ENCODE measurements at regions not wholly inside any gene's neighbourhood (a gene's known extent, or its start where the extent isn't known, plus 50 kb on each side); places are given as distances from the start of the nearest gene placed in this dataset.

GRCh38 chr1:194333240-194333639, 1146.8 kb upstream of the B3GALT2 start:
- no peaks in the 10 kb centered on the region for H3K36me3 ChIP-seq (ENCODE audit: control insufficient read depth, low read length)
- H3K27ac ChIP-seq (ENCODE audit: low read depth, low read length) = no peak overlapping the region
- H4K20me1 ChIP-seq (ENCODE audit: control insufficient read depth, insufficient read depth, low read depth, low read length) = no peaks in the 10 kb centered on the region
- H3K9me2 ChIP-seq (replicated peaks; ENCODE audit: control insufficient read depth, low read length) = no peaks in the 10 kb centered on the region
- no peaks in the 10 kb centered on the region for H3K79me2 ChIP-seq (ENCODE audit: control insufficient read depth, low read length)
- TF ChIP-seq CTCF (IDR thresholded peaks at IDR 0.05; ENCODE audit: low read depth, low read length, poor library complexity, severe bottlenecking) = no peak
- H3K4me2 ChIP-seq (ENCODE audit: low read length) = no peak overlapping the region
- H3K9me3 ChIP-seq (ENCODE audit: control insufficient read depth, insufficient read depth, low read length) = no peaks in the 10 kb centered on the region
- no peaks in the 10 kb centered on the region for H3F3A ChIP-seq (ENCODE audit: control insufficient read depth, insufficient read depth)
- no peak overlapping the region for H3K4me3 ChIP-seq (ENCODE audit: low read length)
- no peaks in the 10 kb centered on the region for H3K27me3 ChIP-seq (ENCODE audit: control insufficient read depth, low read length)
- H3K4me1 ChIP-seq (ENCODE audit: control insufficient read depth, low read length) = no peaks in the 10 kb centered on the region

GRCh38 chr1:194331758-194332157, 1145.3 kb upstream of the B3GALT2 start:
- no peaks in the 10 kb centered on the region for H3K27me3 ChIP-seq (ENCODE audit: control insufficient read depth, low read length)
- no peaks in the 10 kb centered on the region for H3K9me3 ChIP-seq (ENCODE audit: control insufficient read depth, insufficient read depth, low read length)
- no peaks in the 10 kb centered on the region for H3K9me2 ChIP-seq (replicated peaks; ENCODE audit: control insufficient read depth, low read length)

GRCh38 chr1:194322751-194323150, 1136.3 kb upstream of the B3GALT2 start:
- H3K79me2 ChIP-seq (ENCODE audit: control insufficient read depth, low read length) = no peaks in the 10 kb centered on the region
- H4K20me1 ChIP-seq (ENCODE audit: control insufficient read depth, insufficient read depth, low read depth, low read length) = no peaks in the 10 kb centered on the region
- no peak overlapping the region for H3K4me3 ChIP-seq (ENCODE audit: low read length)
- no peaks in the 10 kb centered on the region for H3F3A ChIP-seq (ENCODE audit: control insufficient read depth, insufficient read depth)
- no peaks in the 10 kb centered on the region for H3K4me1 ChIP-seq (ENCODE audit: control insufficient read depth, low read length)
- no peaks in the 10 kb centered on the region for H3K9me3 ChIP-seq (ENCODE audit: control insufficient read depth, insufficient read depth, low read length)
- H3K27ac ChIP-seq (ENCODE audit: low read depth, low read length) = no peak overlapping the region
- TF ChIP-seq EZH2phosphoT487 (IDR thresholded peaks at IDR 0.05; ENCODE audit: borderline replicate concordance, low read length) (no peak), CTCF (IDR thresholded peaks at IDR 0.05; ENCODE audit: low read depth, low read length, poor library complexity, severe bottlenecking) (no peak)
- H3K4me2 ChIP-seq (ENCODE audit: low read length) = no peak overlapping the region
- no peaks in the 10 kb centered on the region for H3K9me2 ChIP-seq (replicated peaks; ENCODE audit: control insufficient read depth, low read length)
- H3K36me3 ChIP-seq (ENCODE audit: control insufficient read depth, low read length) = no peaks in the 10 kb centered on the region
- no peaks in the 10 kb centered on the region for H3K27me3 ChIP-seq (ENCODE audit: control insufficient read depth, low read length)

More at GRCh38 chr1:194331758-194332157, 1145.3 kb upstream of the B3GALT2 start:
- no peak overlapping the region for H3K4me3 ChIP-seq (ENCODE audit: low read length)
- H3F3A ChIP-seq (ENCODE audit: control insufficient read depth, insufficient read depth) = no peaks in the 10 kb centered on the region
- H3K36me3 ChIP-seq (ENCODE audit: control insufficient read depth, low read length) = no peaks in the 10 kb centered on the region
- no peaks in the 10 kb centered on the region for H4K20me1 ChIP-seq (ENCODE audit: control insufficient read depth, insufficient read depth, low read depth, low read length)
- TF ChIP-seq CTCF (IDR thresholded peaks at IDR 0.05; ENCODE audit: low read depth, low read length, poor library complexity, severe bottlenecking) (no peak), EZH2phosphoT487 (IDR thresholded peaks at IDR 0.05; ENCODE audit: borderline replicate concordance, low read length) (no peak)
- H3K79me2 ChIP-seq (ENCODE audit: control insufficient read depth, low read length) = no peaks in the 10 kb centered on the region
- no peaks in the 10 kb centered on the region for H3K4me1 ChIP-seq (ENCODE audit: control insufficient read depth, low read length)
- no peak overlapping the region for H3K27ac ChIP-seq (ENCODE audit: low read depth, low read length)
- no peak overlapping the region for H3K4me2 ChIP-seq (ENCODE audit: low read length)
